ENCODE measurements at regions not wholly inside any gene's neighbourhood (a gene's known extent, or its start where the extent isn't known, plus 50 kb on each side); places are given as distances from the start of the nearest gene placed in this dataset.

- TF ChIP-seq, protein P1, sequence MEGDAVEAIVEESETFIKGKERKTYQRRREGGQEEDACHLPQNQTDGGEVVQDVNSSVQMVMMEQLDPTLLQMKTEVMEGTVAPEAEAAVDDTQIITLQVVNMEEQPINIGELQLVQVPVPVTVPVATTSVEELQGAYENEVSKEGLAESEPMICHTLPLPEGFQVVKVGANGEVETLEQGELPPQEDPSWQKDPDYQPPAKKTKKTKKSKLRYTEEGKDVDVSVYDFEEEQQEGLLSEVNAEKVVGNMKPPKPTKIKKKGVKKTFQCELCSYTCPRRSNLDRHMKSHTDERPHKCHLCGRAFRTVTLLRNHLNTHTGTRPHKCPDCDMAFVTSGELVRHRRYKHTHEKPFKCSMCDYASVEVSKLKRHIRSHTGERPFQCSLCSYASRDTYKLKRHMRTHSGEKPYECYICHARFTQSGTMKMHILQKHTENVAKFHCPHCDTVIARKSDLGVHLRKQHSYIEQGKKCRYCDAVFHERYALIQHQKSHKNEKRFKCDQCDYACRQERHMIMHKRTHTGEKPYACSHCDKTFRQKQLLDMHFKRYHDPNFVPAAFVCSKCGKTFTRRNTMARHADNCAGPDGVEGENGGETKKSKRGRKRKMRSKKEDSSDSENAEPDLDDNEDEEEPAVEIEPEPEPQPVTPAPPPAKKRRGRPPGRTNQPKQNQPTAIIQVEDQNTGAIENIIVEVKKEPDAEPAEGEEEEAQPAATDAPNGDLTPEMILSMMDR (IDR thresholded peaks at IDR 0.05), result no peak
- no peak for TF ChIP-seq EP300 (IDR thresholded peaks at IDR 0.05)
- no peak for TF ChIP-seq POLR2AphosphoS5 (IDR thresholded peaks at IDR 0.05)
- no peak for TF ChIP-seq POLR2A (IDR thresholded peaks at IDR 0.05)
These were observed 882.2 kb downstream of the TYW1 start for GRCh38 chr7:67878808-67879207.
